ENCODE measurements at regions not wholly inside any gene's neighbourhood (a gene's known extent, or its start where the extent isn't known, plus 50 kb on each side); places are given as distances from the start of the nearest gene placed in this dataset.

DNA sequence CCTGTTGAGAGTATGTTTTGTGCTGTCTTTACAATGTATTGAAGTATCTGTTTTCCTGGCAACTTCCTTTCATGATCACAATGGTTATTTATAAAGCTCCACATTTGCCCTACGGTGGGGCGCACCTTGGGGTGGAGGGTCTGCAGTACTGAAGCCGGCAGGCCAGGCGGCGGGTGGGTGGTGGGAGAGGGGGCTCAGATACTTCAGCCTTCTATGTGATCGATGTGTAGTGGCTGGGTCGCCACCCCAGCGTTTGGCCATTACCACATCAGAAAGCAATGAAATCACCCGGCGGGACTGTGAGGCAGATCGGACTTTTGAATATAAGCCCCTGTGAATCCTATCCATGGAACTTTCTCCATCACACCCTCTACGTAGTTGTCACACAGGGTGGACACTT lies 196.6 kb downstream of the FOXL1 start:
- Histone ChIP-seq H3K4me1 (ENCODE audit: control insufficient read depth, extremely low read depth, insufficient read depth, low read length) (peaks cover 3% of the 10 kb centered on the region), H3K27ac (ENCODE audit: insufficient read depth, low read length) (no peak overlapping the region), H3K79me2 (ENCODE audit: control insufficient read depth, insufficient read depth, low read length) (no peaks in the 10 kb centered on the region), H3K27me3 (ENCODE audit: control insufficient read depth, insufficient read depth, low read length) (peaks cover 12% of the 10 kb centered on the region), H3K9me3 (ENCODE audit: control insufficient read depth, insufficient read depth, low read depth, low read length) (no peaks in the 10 kb centered on the region), H3K9ac (ENCODE audit: insufficient read depth, low read length) (no peak overlapping the region), H4K20me1 (ENCODE audit: control insufficient read depth, extremely low read depth, insufficient read depth, low read length) (no peaks in the 10 kb centered on the region), H2AFZ (ENCODE audit: low read length) (no peak overlapping the region), H3K4me3 (replicated peaks in 1 of 4; ENCODE audit: control extremely low read depth in 1 of 4, insufficient read depth in 1 of 4, low read depth in 3 of 4, low read length in 4 of 4) (no peak overlapping the region), H3K36me3 (ENCODE audit: control insufficient read depth, insufficient read depth, low read length) (no peaks in the 10 kb centered on the region), H3K4me2 (ENCODE audit: extremely low read depth, insufficient read depth, low read length) (no peak overlapping the region)
- TF ChIP-seq EZH2 (IDR thresholded peaks at IDR 0.05; ENCODE audit: low read length, missing control alignments) = no peak
- TF ChIP-seq, protein P1, sequence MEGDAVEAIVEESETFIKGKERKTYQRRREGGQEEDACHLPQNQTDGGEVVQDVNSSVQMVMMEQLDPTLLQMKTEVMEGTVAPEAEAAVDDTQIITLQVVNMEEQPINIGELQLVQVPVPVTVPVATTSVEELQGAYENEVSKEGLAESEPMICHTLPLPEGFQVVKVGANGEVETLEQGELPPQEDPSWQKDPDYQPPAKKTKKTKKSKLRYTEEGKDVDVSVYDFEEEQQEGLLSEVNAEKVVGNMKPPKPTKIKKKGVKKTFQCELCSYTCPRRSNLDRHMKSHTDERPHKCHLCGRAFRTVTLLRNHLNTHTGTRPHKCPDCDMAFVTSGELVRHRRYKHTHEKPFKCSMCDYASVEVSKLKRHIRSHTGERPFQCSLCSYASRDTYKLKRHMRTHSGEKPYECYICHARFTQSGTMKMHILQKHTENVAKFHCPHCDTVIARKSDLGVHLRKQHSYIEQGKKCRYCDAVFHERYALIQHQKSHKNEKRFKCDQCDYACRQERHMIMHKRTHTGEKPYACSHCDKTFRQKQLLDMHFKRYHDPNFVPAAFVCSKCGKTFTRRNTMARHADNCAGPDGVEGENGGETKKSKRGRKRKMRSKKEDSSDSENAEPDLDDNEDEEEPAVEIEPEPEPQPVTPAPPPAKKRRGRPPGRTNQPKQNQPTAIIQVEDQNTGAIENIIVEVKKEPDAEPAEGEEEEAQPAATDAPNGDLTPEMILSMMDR (conservative IDR thresholded peaks at IDR 0.05 in 1 of 2, IDR thresholded peaks at IDR 0.05 in 1 of 2; ENCODE audit: low read depth in 1 of 2, low read length in 2 of 2) = no peak
- DNase-seq (ENCODE audit: low read depth in 2 of 2) = no peak

DNA sequence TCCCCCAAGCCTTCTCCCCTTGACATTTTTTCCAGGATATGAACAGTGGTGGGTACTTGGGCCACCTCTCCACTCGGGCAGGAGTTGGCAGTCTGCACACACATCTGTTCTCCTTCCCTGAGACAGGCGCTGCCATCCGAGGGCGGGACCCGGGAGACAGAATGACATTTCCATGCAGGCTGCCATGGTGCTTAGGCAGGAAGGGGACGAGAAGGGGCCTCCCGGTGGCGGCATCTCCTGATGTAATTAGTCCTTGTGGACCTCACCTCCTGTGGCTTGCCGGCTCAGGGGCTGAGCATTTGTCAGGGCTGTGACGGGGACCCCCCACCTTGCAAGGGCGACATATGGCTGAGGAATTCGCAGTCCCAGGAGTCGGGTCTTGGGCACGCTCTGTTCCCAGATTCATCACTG lies 197.2 kb downstream of the FOXL1 start:
- no peaks in the 10 kb centered on the region for H3K9me3 ChIP-seq (ENCODE audit: control insufficient read depth, insufficient read depth, low read depth, low read length)
- peaks cover 12% of the 10 kb centered on the region for H3K27me3 ChIP-seq (ENCODE audit: control insufficient read depth, insufficient read depth, low read length)
- no peak overlapping the region for H3K4me3 ChIP-seq (replicated peaks in 1 of 4; ENCODE audit: control extremely low read depth in 1 of 4, insufficient read depth in 1 of 4, low read depth in 3 of 4, low read length in 4 of 4)
- H3K27ac ChIP-seq (ENCODE audit: insufficient read depth, low read length) = no peak overlapping the region
- H3K36me3 ChIP-seq (ENCODE audit: control insufficient read depth, insufficient read depth, low read length) = no peaks in the 10 kb centered on the region
- TF ChIP-seq, protein P1 (conservative IDR thresholded peaks at IDR 0.05 in 1 of 2, IDR thresholded peaks at IDR 0.05 in 1 of 2; ENCODE audit: low read depth in 1 of 2, low read length in 2 of 2) = no peak
- no peak for TF ChIP-seq EZH2 (IDR thresholded peaks at IDR 0.05; ENCODE audit: low read length, missing control alignments)
- H3K4me2 ChIP-seq (ENCODE audit: extremely low read depth, insufficient read depth, low read length) = no peak overlapping the region
- no peak overlapping the region for H2AFZ ChIP-seq (ENCODE audit: low read length)
- peaks cover 3% of the 10 kb centered on the region for H3K4me1 ChIP-seq (ENCODE audit: control insufficient read depth, extremely low read depth, insufficient read depth, low read length)
- H3K79me2 ChIP-seq (ENCODE audit: control insufficient read depth, insufficient read depth, low read length) = no peaks in the 10 kb centered on the region
- H3K9ac ChIP-seq (ENCODE audit: insufficient read depth, low read length) = no peak overlapping the region
- peak in 1 of 2 donors; percentile 36 for DNase-seq (ENCODE audit: low read depth in 2 of 2)
- no peaks in the 10 kb centered on the region for H4K20me1 ChIP-seq (ENCODE audit: control insufficient read depth, extremely low read depth, insufficient read depth, low read length)

DNA sequence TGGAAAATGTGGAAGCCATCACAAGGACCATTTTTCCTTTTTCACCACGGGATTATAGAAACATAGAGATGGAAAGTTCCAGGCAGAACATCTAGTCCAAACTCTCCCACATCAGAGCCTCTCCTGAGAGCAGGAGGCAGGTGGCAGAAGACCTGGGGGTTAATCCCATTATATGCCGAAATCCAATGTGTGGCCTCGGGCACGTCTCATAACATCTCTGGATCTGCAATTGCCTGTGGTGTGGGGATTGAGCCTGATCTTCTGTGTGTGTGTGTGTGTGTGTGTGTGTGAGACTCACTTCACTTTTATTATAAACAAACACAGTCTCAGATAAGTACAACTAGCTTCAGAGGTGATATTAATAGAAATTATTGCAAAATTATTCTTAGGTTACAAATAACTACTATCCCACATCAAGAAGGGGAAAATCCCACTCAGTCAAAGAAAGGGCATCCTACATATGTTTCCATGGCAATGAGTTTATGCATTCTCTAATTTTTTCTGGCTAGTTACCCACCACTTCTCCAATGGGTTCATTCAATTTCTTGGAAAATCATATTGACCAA lies 199.1 kb downstream of the FOXL1 start:
- Histone ChIP-seq H3K4me3 (replicated peaks in 1 of 4; ENCODE audit: control extremely low read depth in 1 of 4, insufficient read depth in 1 of 4, low read depth in 3 of 4, low read length in 4 of 4) (no peak overlapping the region), H3K27me3 (ENCODE audit: control insufficient read depth, insufficient read depth, low read length) (peaks cover 12% of the 10 kb centered on the region), H3K4me2 (ENCODE audit: extremely low read depth, insufficient read depth, low read length) (no peak overlapping the region), H2AFZ (ENCODE audit: low read length) (no peak overlapping the region), H3K9me3 (ENCODE audit: control insufficient read depth, insufficient read depth, low read depth, low read length) (no peaks in the 10 kb centered on the region), H3K9ac (ENCODE audit: insufficient read depth, low read length) (no peak overlapping the region), H3K79me2 (ENCODE audit: control insufficient read depth, insufficient read depth, low read length) (no peaks in the 10 kb centered on the region), H3K27ac (ENCODE audit: insufficient read depth, low read length) (no peak overlapping the region), H4K20me1 (ENCODE audit: control insufficient read depth, extremely low read depth, insufficient read depth, low read length) (no peaks in the 10 kb centered on the region), H3K4me1 (ENCODE audit: control insufficient read depth, extremely low read depth, insufficient read depth, low read length) (peaks cover under 1% of the 10 kb centered on the region), H3K36me3 (ENCODE audit: control insufficient read depth, insufficient read depth, low read length) (no peaks in the 10 kb centered on the region)
- peak in 1 of 2 donors; percentile 82 for DNase-seq (ENCODE audit: low read depth in 2 of 2)
- no peak for TF ChIP-seq EZH2 (IDR thresholded peaks at IDR 0.05; ENCODE audit: low read length, missing control alignments)
- TF ChIP-seq, protein P1 (conservative IDR thresholded peaks at IDR 0.05 in 1 of 2, IDR thresholded peaks at IDR 0.05 in 1 of 2; ENCODE audit: low read depth in 1 of 2, low read length in 2 of 2) = no peak
